Progenitor cell of endocrine pancreas (in vitro differentiated cells): ENCODE measurements at regions not wholly inside any gene's neighbourhood (a gene's known extent, or its start where the extent isn't known, plus 50 kb on each side); places are given as distances from the start of the nearest gene placed in this dataset.

Experiments
- DNase-seq: peaks from one replicate; pipeline ENCODE4 v3.0.0; 2021; ENCODE audit warnings: low spot score; ENCODE audit not compliant: unreplicated experiment
- H3K27ac Mint-ChIP-seq: 2 replicates; pipeline ENCODE4 v1.8.0; 2021; ENCODE audit warnings: mild to moderate bottlenecking, moderate library complexity, mixed read lengths
- H3K27me3 Mint-ChIP-seq: 2 replicates; pipeline ENCODE4 v1.8.0; 2021; ENCODE audit warnings: mixed read lengths
- H3K36me3 Mint-ChIP-seq: 2 replicates; pipeline ENCODE4 v1.8.0; 2022; ENCODE audit warnings: mixed read lengths; ENCODE audit not compliant: insufficient read depth
- H3K4me1 Mint-ChIP-seq: 2 replicates; pipeline ENCODE4 v1.8.0; 2021; ENCODE audit warnings: low read depth, mixed read lengths
- H3K4me3 Mint-ChIP-seq: 2 replicates; pipeline ENCODE4 v1.8.0; 2021; ENCODE audit warnings: low read depth, mild to moderate bottlenecking, moderate library complexity, mixed read lengths
- H3K9me3 Mint-ChIP-seq: 2 replicates; pipeline ENCODE4 v1.8.0; 2021; ENCODE audit warnings: low read depth, mixed read lengths
- CTCF ChIP-seq: fragments of 200-600 bp; sonication (generic); IDR thresholded peaks from one replicate; pipeline ENCODE4 v1.5.0; 2021; ENCODE audit warnings: antibody characterized with exemption, mild to moderate bottlenecking; ENCODE audit not compliant: unreplicated experiment

- Mint-ChIP-seq H3K36me3 (no peaks in the 10 kb centered on the region), H3K27ac (no peak overlapping the region), H3K4me3 (no peak overlapping the region), H3K9me3 (no peaks in the 10 kb centered on the region), H3K27me3 (peaks cover 36% of the 10 kb centered on the region), H3K4me1 (no peaks in the 10 kb centered on the region)
- no peak for DNase-seq
- TF ChIP-seq CTCF: no peak
Measured at GRCh38 chr22:48346311-48346710, 1481.4 kb downstream of the BRD1 start.

GRCh38 chr22:48345631-48346030 lies 1482.0 kb downstream of the BRD1 start:
- no peaks in the 10 kb centered on the region for H3K36me3 Mint-ChIP-seq
- peaks cover 42% of the 10 kb centered on the region for H3K27me3 Mint-ChIP-seq
- no peak overlapping the region for H3K4me3 Mint-ChIP-seq
- no peak for TF ChIP-seq CTCF
- H3K4me1 Mint-ChIP-seq: no peaks in the 10 kb centered on the region
- no peaks in the 10 kb centered on the region for H3K9me3 Mint-ChIP-seq
- DNase-seq: no peak
- no peak overlapping the region for H3K27ac Mint-ChIP-seq

- H3K27ac Mint-ChIP-seq: no peak overlapping the region
- no peaks in the 10 kb centered on the region for H3K4me1 Mint-ChIP-seq
- H3K9me3 Mint-ChIP-seq: no peaks in the 10 kb centered on the region
- H3K4me3 Mint-ChIP-seq: no peak overlapping the region
- peaks cover 61% of the 10 kb centered on the region for H3K27me3 Mint-ChIP-seq
- no peak for DNase-seq
- no peaks in the 10 kb centered on the region for H3K36me3 Mint-ChIP-seq
- TF ChIP-seq CTCF: no peak
Measured at GRCh38 chr22:48343461-48343860, 1484.2 kb downstream of the BRD1 start.

- no peaks in the 10 kb centered on the region for H3K4me1 Mint-ChIP-seq
- H3K27me3 Mint-ChIP-seq: peaks cover 66% of the 10 kb centered on the region
- TF ChIP-seq CTCF: no peak
- no peaks in the 10 kb centered on the region for H3K9me3 Mint-ChIP-seq
- H3K27ac Mint-ChIP-seq: no peak overlapping the region
- no peak for DNase-seq
- H3K36me3 Mint-ChIP-seq: no peaks in the 10 kb centered on the region
- H3K4me3 Mint-ChIP-seq: no peak overlapping the region
Measured at GRCh38 chr22:48342732-48343131, 1484.9 kb downstream of the BRD1 start.

GRCh38 chr22:48342016-48342415 lies 1485.7 kb downstream of the BRD1 start:
- DNase-seq: no peak
- H3K27me3 Mint-ChIP-seq: peaks cover 73% of the 10 kb centered on the region
- TF ChIP-seq CTCF: no peak
- H3K27ac Mint-ChIP-seq: no peak overlapping the region
- H3K4me1 Mint-ChIP-seq: no peaks in the 10 kb centered on the region
- H3K4me3 Mint-ChIP-seq: no peak overlapping the region
- H3K9me3 Mint-ChIP-seq: no peaks in the 10 kb centered on the region
- H3K36me3 Mint-ChIP-seq: no peaks in the 10 kb centered on the region
